Hepatocyte (in vitro differentiated cells): ENCODE measurements at regions not wholly inside any gene's neighbourhood (a gene's known extent, or its start where the extent isn't known, plus 50 kb on each side); places are given as distances from the start of the nearest gene placed in this dataset.

ENCODE experiments used
- EZH2phosphoT487 ChIP-seq: fragments of 200-600 bp; sonication (generic); IDR thresholded peaks from one replicate; pipeline ENCODE4 v1.6.1; 2018; ENCODE audit warnings: antibody characterized with exemption, mild to moderate bottlenecking, low read depth, moderate library complexity; ENCODE audit not compliant: unreplicated experiment, severe bottlenecking
- TF ChIP-seq, protein P1 (sequence below): fragments of 200-600 bp; sonication (generic); IDR thresholded peaks from 2 replicates; pipeline ENCODE4 v1.5.1; 2016; ENCODE audit warnings: antibody characterized with exemption, mild to moderate bottlenecking; ENCODE audit not compliant: poor library complexity

DNA sequence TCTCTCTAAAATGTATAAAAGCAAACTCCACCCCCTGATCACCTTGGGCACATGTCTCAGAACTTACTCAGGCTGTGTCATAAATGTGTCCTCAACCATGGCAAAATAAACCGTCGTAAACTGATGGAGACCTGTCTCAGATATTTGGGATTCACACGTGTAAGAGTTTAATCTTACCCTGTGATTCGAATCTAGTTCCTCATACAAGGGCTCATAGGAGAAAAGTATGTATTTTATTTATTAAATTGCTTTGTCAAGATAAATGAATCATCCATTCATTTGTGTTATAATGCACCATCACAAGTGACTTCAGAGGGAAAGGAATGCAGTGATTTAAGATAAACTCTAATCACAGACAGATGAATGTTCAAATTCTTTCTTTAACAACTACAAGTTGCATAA is 712.5 kb upstream of the LRATD1 start:
- TF ChIP-seq, protein P1, sequence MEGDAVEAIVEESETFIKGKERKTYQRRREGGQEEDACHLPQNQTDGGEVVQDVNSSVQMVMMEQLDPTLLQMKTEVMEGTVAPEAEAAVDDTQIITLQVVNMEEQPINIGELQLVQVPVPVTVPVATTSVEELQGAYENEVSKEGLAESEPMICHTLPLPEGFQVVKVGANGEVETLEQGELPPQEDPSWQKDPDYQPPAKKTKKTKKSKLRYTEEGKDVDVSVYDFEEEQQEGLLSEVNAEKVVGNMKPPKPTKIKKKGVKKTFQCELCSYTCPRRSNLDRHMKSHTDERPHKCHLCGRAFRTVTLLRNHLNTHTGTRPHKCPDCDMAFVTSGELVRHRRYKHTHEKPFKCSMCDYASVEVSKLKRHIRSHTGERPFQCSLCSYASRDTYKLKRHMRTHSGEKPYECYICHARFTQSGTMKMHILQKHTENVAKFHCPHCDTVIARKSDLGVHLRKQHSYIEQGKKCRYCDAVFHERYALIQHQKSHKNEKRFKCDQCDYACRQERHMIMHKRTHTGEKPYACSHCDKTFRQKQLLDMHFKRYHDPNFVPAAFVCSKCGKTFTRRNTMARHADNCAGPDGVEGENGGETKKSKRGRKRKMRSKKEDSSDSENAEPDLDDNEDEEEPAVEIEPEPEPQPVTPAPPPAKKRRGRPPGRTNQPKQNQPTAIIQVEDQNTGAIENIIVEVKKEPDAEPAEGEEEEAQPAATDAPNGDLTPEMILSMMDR, result no peak
- TF ChIP-seq EZH2phosphoT487, result no peak
